ENCODE measurements at regions not wholly inside any gene's neighbourhood (a gene's known extent, or its start where the extent isn't known, plus 50 kb on each side); places are given as distances from the start of the nearest gene placed in this dataset.
A peak's percentile ranks its signal among the peaks of the same experiment; 100 is the strongest.

GRCh38 chr3:150348500-150348899 is 59.6 kb upstream of the TSC22D2 start:
- peak; percentile 81 to 84 for ATAC-seq
- H3K27ac ChIP-seq, result peak overlapping the region; percentile 72 to 82
- peaks cover 69% of the 10 kb centered on the region for H3K4me1 ChIP-seq
- peak overlapping the region; percentile 73 for H3K4me2 ChIP-seq
- H3K9me3 ChIP-seq, result no peaks in the 10 kb centered on the region
- DNase-seq (ENCODE audit: low read depth in 1 of 2, low spot score in 1 of 2), result peak; percentile 81 to 85
- POLR2A ChIA-PET, result interaction anchor here (0.9 to 5.7 kb wide), 4 partner anchors 23 to 112 kb away, joined by 3 to 47 read pairs (median 5); partner anchors contain the start of gene TSC22D2
- no peak overlapping the region for H3K4me3 ChIP-seq
- no peak for TF ChIP-seq SREBF2 (IDR thresholded peaks at IDR 0.05)
- TF ChIP-seq CEBPB (IDR thresholded peaks at IDR 0.05), result peak in 1 of 2 experiments; percentile 77; a peak in 1 of 4 replicates
- TF ChIP-seq JUN (IDR thresholded peaks at IDR 0.05), result peak; percentile 68 to 80; a peak in 4 of 5 replicates
- TF ChIP-seq SMC3 (IDR thresholded peaks at IDR 0.05), result 0 out of 3 replicates have a peak, but pooled peaks have one; percentile 15
- peak; percentile 96 for TF ChIP-seq FOSL2 (IDR thresholded peaks at IDR 0.05)
- TF ChIP-seq FOSL2 (CRISPR knock-in tag; IDR thresholded peaks at IDR 0.05), result peak; percentile 99
- peak; percentile 92 for TF ChIP-seq GATA3 (IDR thresholded peaks at IDR 0.05; ENCODE audit: borderline replicate concordance)
- peak in 1 of 2 experiments; percentile 35; a peak in 3 of 5 replicates for TF ChIP-seq RAD21 (conservative IDR thresholded peaks at IDR 0.05 in 1 of 2, IDR thresholded peaks at IDR 0.05 in 1 of 2)
- no peak; the same call in 1 of the 2 replicates for TF ChIP-seq HOXB5 (CRISPR knock-in tag; IDR thresholded peaks at IDR 0.05)
- peak; percentile 64; the same call in 1 of the 3 replicates for TF ChIP-seq BCL3 (IDR thresholded peaks at IDR 0.05)
- TF ChIP-seq EP300 (IDR thresholded peaks at IDR 0.05), result peak; percentile 55 to 74; a peak in 2 of 5 replicates
- TF ChIP-seq RCOR1 (IDR thresholded peaks at IDR 0.05; ENCODE audit: low read depth, low read length), result no peak
- TF ChIP-seq MAX (IDR thresholded peaks at IDR 0.05), result peak; percentile 58
- peak; percentile 95 for TF ChIP-seq JUNB (IDR thresholded peaks at IDR 0.05)
- peak; percentile 98 for FAIRE-seq
- CTCF ChIA-PET, result interaction anchor here (0.6 to 4.7 kb wide), 10 partner anchors 11 to 399 kb away, joined by 3 to 21 read pairs (median 3); partner anchors contain the start of gene TSC22D2
- WGBS (ENCODE audit: missing lambda C conversion rate), result 1% methylated on average over 6 of the region's 6 CpGs

- TF ChIP-seq MAFK (IDR thresholded peaks at IDR 0.05; ENCODE audit: partially characterized antibody) (no peak), E2F6 (IDR thresholded peaks at IDR 0.05; ENCODE audit: borderline replicate concordance, low read depth) (no peak), HDAC2 (IDR thresholded peaks at IDR 0.05) (no peak), NFE2L2 (conservative IDR thresholded peaks at IDR 0.05; ENCODE audit: low read length) (no peak), ATOH8 (CRISPR knock-in tag; IDR thresholded peaks at IDR 0.05; ENCODE audit: low read depth) (no peak), RFX5 (IDR thresholded peaks at IDR 0.05) (no peak), EHMT2 (IDR thresholded peaks at IDR 0.05; ENCODE audit: low read depth) (no peak), TP53 (CRISPR knock-in tag; IDR thresholded peaks at IDR 0.05) (no peak), TFCP2L1 (CRISPR knock-in tag; IDR thresholded peaks at IDR 0.05) (no peak), SREBF2 (IDR thresholded peaks at IDR 0.05) (no peak), ESRRA (IDR thresholded peaks at IDR 0.05; ENCODE audit: borderline replicate concordance, low read length) (no peak), GATA3 (IDR thresholded peaks at IDR 0.05; ENCODE audit: borderline replicate concordance) (no peak), ELK1 (IDR thresholded peaks at IDR 0.05; ENCODE audit: low read depth, low read length) (no peak), CTCF (IDR thresholded peaks at IDR 0.05) (no peak), MAX (IDR thresholded peaks at IDR 0.05) (no peak), KDM5A (IDR thresholded peaks at IDR 0.05) (no peak), FOXS1 (CRISPR knock-in tag; IDR thresholded peaks at IDR 0.05) (no peak)
- ChIA-PET CTCF (interaction anchor here (0.6 to 4.7 kb wide), 8 partner anchors 11 to 108 kb away, joined by 3 to 21 read pairs (median 4); partner anchors contain the start of gene TSC22D2), POLR2A (interaction anchor here (5.7 kb wide), 1 partner anchor 62 kb away, joined by 47 read pairs; the partner anchor contains the start of gene TSC22D2)
- peak; percentile 7 for FAIRE-seq
- no peak overlapping the region for H3K4me3 ChIP-seq
- H3K4me1 ChIP-seq, result peaks cover 75% of the 10 kb centered on the region
- peak overlapping the region; percentile 69 to 82 for H3K27ac ChIP-seq
- 62% methylated on average over 10 of the region's 10 CpGs for WGBS (ENCODE audit: missing lambda C conversion rate)
- H3K4me2 ChIP-seq, result peak overlapping the region; percentile 73
- H3K9me3 ChIP-seq, result no peaks in the 10 kb centered on the region
- DNase-seq (ENCODE audit: low read depth in 1 of 2, low spot score in 1 of 2), result no peak
- 0 out of 6 replicates have a peak, but pooled peaks of 1 of the 2 experiments have one; percentile 6 for ATAC-seq
Observed at GRCh38 chr3:150346981-150347863, 60.9 kb upstream of the TSC22D2 start.

Measured in A549 (cell line).